Testis (tissue), 2 donors: ENCODE measurements at regions not wholly inside any gene's neighbourhood (a gene's known extent, or its start where the extent isn't known, plus 50 kb on each side); places are given as distances from the start of the nearest gene placed in this dataset.
"Not testable (repeated sequence)": the region's sequence is repeated elsewhere in the genome, so short reads cannot be mapped to it uniquely, and the experiment has no call there.

Experiments
- DNase-seq: peaks from one replicate; pipeline ENCODE4 v3.0.0-alpha.2; 2019
- H3K27ac ChIP-seq, 2 donors: fragments of 200-600 bp; sonication (generic); one replicate each; pipeline ENCODE4 v1.5.1; 2019
- H3K27me3 ChIP-seq: fragments of 200-600 bp; sonication (generic); one replicate; pipeline ENCODE4 v1.5.1; 2019
- H3K36me3 ChIP-seq: fragments of 200-600 bp; sonication (generic); one replicate; pipeline ENCODE4 v1.5.1; 2017; ENCODE audit warnings: low read depth; ENCODE audit errors: missing control alignments
- H3K4me1 ChIP-seq: fragments of 200-600 bp; sonication (generic); one replicate; pipeline ENCODE4 v1.5.1; 2019
- H3K4me3 ChIP-seq, 2 donors: fragments of 200-600 bp; sonication (generic); one replicate each; pipeline ENCODE4 v1.5.1; 2017 to 2019
- H3K9me3 ChIP-seq: fragments of 200-600 bp; sonication (generic); one replicate; pipeline ENCODE4 v1.5.1; 2017
- WGBS, 2 donors: methylation state at CpG; one replicate each; pipeline ENCODE4 v1.1.5; 2018; 5-methylcytosine and 5-hydroxymethylcytosine counted together
- intact Hi-C: fragments of 100-400 bp; cut with DNase I; formaldehyde crosslinking; loops from one replicate; pipeline ENCODE4 v1.15.1; 2023; ENCODE audit warnings: low total_unique reads

- H3K9me3 ChIP-seq, intact Hi-C loops, DNase-seq, H3K27me3 ChIP-seq, H3K36me3 ChIP-seq, H3K4me1 ChIP-seq, H3K4me3 ChIP-seq, H3K27ac ChIP-seq: not testable (repeated sequence)
- no CpG with 5 or more reads among the region's 4 CpGs for WGBS, 2 donors
These were observed 4027.4 kb upstream of the TPTE start for GRCh38 chr21:6493957-6494356.

GRCh38 chr21:6496356-6496755 is 4025.0 kb upstream of the TPTE start:
- intact Hi-C loops, H3K27ac ChIP-seq, H3K9me3 ChIP-seq, H3K4me3 ChIP-seq, H3K36me3 ChIP-seq, H3K27me3 ChIP-seq, DNase-seq, H3K4me1 ChIP-seq: not testable (repeated sequence)
- WGBS, 2 donors = 20% methylated on average over 1 of the region's 5 CpGs; no CpG with 5 or more reads in 1 of the 2 donors

- H3K27ac ChIP-seq, H3K36me3 ChIP-seq, intact Hi-C loops, H3K4me1 ChIP-seq, H3K9me3 ChIP-seq, H3K27me3 ChIP-seq: not testable (repeated sequence)
- peak; percentile 26 for DNase-seq
- WGBS, 2 donors = no CpG with 5 or more reads among the region's 55 CpGs
- peak overlapping the region in 1 of 2 donors; percentile 65 for H3K4me3 ChIP-seq
These were observed 4022.7 kb upstream of the TPTE start for GRCh38 chr21:6498716-6499115.

GRCh38 chr21:6499128-6499826 is 4022.1 kb upstream of the TPTE start:
- intact Hi-C loops, H3K27ac ChIP-seq, H3K4me1 ChIP-seq, H3K9me3 ChIP-seq, H3K36me3 ChIP-seq, H3K27me3 ChIP-seq: not testable (repeated sequence)
- peak; percentile 73 for DNase-seq
- WGBS, 2 donors = no CpG with 5 or more reads among the region's 66 CpGs
- H3K4me3 ChIP-seq = peak overlapping the region in 1 of 2 donors; percentile 65

- H3K27me3 ChIP-seq, H3K36me3 ChIP-seq, intact Hi-C loops, H3K4me1 ChIP-seq, DNase-seq, H3K4me3 ChIP-seq, H3K9me3 ChIP-seq, H3K27ac ChIP-seq: not testable (repeated sequence)
- WGBS, 2 donors = no CpG with 5 or more reads among the region's 16 CpGs
These were observed 4021.5 kb upstream of the TPTE start for GRCh38 chr21:6499866-6500265.

GRCh38 chr21:6500681-6501080 is 4020.7 kb upstream of the TPTE start:
- H3K36me3 ChIP-seq, H3K27me3 ChIP-seq, H3K27ac ChIP-seq, H3K9me3 ChIP-seq, H3K4me3 ChIP-seq, intact Hi-C loops, DNase-seq, H3K4me1 ChIP-seq: not testable (repeated sequence)
- WGBS, 2 donors = no CpG with 5 or more reads among the region's 7 CpGs

- intact Hi-C loops, H3K36me3 ChIP-seq, H3K9me3 ChIP-seq, DNase-seq, H3K27me3 ChIP-seq, H3K4me1 ChIP-seq, H3K4me3 ChIP-seq, H3K27ac ChIP-seq: not testable (repeated sequence)
- WGBS, 2 donors = 80% methylated on average over 3 of the region's 10 CpGs; no CpG with 5 or more reads in 1 of the 2 donors
These were observed 4015.1 kb upstream of the TPTE start for GRCh38 chr21:6506167-6506894.

- H3K4me3 ChIP-seq, H3K9me3 ChIP-seq, DNase-seq, H3K27me3 ChIP-seq, intact Hi-C loops, H3K27ac ChIP-seq, H3K36me3 ChIP-seq, H3K4me1 ChIP-seq: not testable (repeated sequence)
- no CpG with 5 or more reads among the region's 4 CpGs for WGBS, 2 donors
These were observed 4013.8 kb upstream of the TPTE start for GRCh38 chr21:6507632-6508031.

- intact Hi-C loops, H3K36me3 ChIP-seq, H3K4me1 ChIP-seq, H3K9me3 ChIP-seq, H3K4me3 ChIP-seq, H3K27ac ChIP-seq, DNase-seq, H3K27me3 ChIP-seq: not testable (repeated sequence)
- no CpG with 5 or more reads among the region's 7 CpGs for WGBS, 2 donors
These were observed 3999.6 kb upstream of the TPTE start for GRCh38 chr21:6521777-6522176.

GRCh38 chr21:6526213-6526612 is 3995.2 kb upstream of the TPTE start:
- WGBS, 2 donors = no CpG with 5 or more reads among the region's 10 CpGs
- H3K36me3 ChIP-seq, H3K4me3 ChIP-seq, H3K27ac ChIP-seq, H3K9me3 ChIP-seq, H3K4me1 ChIP-seq, DNase-seq, intact Hi-C loops, H3K27me3 ChIP-seq: not testable (repeated sequence)

- H3K27ac ChIP-seq, H3K4me3 ChIP-seq, H3K9me3 ChIP-seq, H3K4me1 ChIP-seq, intact Hi-C loops, H3K27me3 ChIP-seq, H3K36me3 ChIP-seq, DNase-seq: not testable (repeated sequence)
- WGBS, 2 donors = 29% methylated on average over 3 of the region's 8 CpGs; no CpG with 5 or more reads in 1 of the 2 donors
These were observed 3990.7 kb upstream of the TPTE start for GRCh38 chr21:6530655-6531054.

GRCh38 chr21:6533261-6533660 is 3988.1 kb upstream of the TPTE start:
- H3K27me3 ChIP-seq, intact Hi-C loops, H3K27ac ChIP-seq, H3K4me1 ChIP-seq, DNase-seq, H3K9me3 ChIP-seq, H3K4me3 ChIP-seq, H3K36me3 ChIP-seq: not testable (repeated sequence)
- WGBS, 2 donors = no CpG with 5 or more reads among the region's 25 CpGs
